Spinal cord (tissue), 10 donors: ENCODE measurements at regions not wholly inside any gene's neighbourhood (a gene's known extent, or its start where the extent isn't known, plus 50 kb on each side); places are given as distances from the start of the nearest gene placed in this dataset. TPM values are rescaled to one million over a fixed set of nuclear protein-coding genes. Genes with fewer than 3 reads are reported as not detected.
"Not testable (repeated sequence)": the region's sequence is repeated elsewhere in the genome, so short reads cannot be mapped to it uniquely, and the experiment has no call there.

Source experiments
- DNase-seq, 6 donors: peaks; one replicate each; pipeline versions ENCODE4 v3.0.0 to v3.0.0-alpha.2; 2013 to 2015; ENCODE audit warnings: low spot score in 6 of 6, low read depth in 4 of 6
- H3K27ac ChIP-seq: one replicate; pipeline ENCODE4 v1.5.1; 2013; ENCODE audit warnings: low read depth, low read length, control low read depth
- H3K27me3 ChIP-seq: one replicate; pipeline ENCODE4 v1.6.1; 2013; ENCODE audit warnings: low read length; ENCODE audit not compliant: control insufficient read depth, insufficient read depth
- H3K36me3 ChIP-seq: one replicate; pipeline ENCODE4 v1.6.1; 2013; ENCODE audit warnings: low read length; ENCODE audit not compliant: control insufficient read depth, insufficient read depth
- H3K4me1 ChIP-seq: one replicate; pipeline ENCODE4 v1.6.1; 2013; ENCODE audit warnings: low read length; ENCODE audit not compliant: control insufficient read depth, insufficient read depth
- H3K4me3 ChIP-seq: one replicate; pipeline ENCODE4 v1.5.1; 2013; ENCODE audit warnings: low read depth, low read length, control low read depth
- H3K9me3 ChIP-seq: one replicate; pipeline ENCODE4 v1.6.1; 2013; ENCODE audit warnings: low read length; ENCODE audit not compliant: control insufficient read depth, insufficient read depth
- WGBS: methylation state at CpG from one replicate; pipeline ENCODE4 v1.1.5; 2013; ENCODE audit warnings: missing lambda C conversion rate; ENCODE audit not compliant: insufficient coverage; 5-methylcytosine and 5-hydroxymethylcytosine counted together
- small RNA-seq: library from RNA; depleted of rRNA; stranded (forward); fragments of <200 nt; gene quantifications from one replicate; pipeline ENCODE3, GENCODE V24; 2014; ENCODE audit warnings: low replicate concordance
- donor health status: healthy.

DNA sequence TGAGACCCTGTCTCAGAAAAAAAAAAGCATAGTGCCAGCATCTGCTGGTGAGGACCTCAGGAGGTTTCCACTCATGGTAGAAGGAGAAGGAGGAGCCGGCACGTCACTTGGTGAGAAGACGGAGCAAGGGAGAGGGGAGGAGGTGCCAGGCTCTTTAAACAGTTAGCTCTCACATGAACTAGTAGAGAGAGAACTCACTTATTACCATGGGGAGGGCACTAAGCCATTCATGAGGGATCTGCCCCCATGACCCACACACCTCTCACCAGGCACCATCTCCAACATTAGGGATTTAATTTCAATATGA lies 62.9 kb upstream of the VKORC1L1 start:
- Histone ChIP-seq H3K27me3 (no peaks in the 10 kb centered on the region), H3K36me3 (no peaks in the 10 kb centered on the region), H3K4me3 (no peak overlapping the region), H3K27ac (no peak overlapping the region), H3K9me3 (no peaks in the 10 kb centered on the region), H3K4me1 (no peaks in the 10 kb centered on the region)
- DNase-seq, result no peak
- 83% methylated on average over 3 of the region's 3 CpGs for WGBS

DNA sequence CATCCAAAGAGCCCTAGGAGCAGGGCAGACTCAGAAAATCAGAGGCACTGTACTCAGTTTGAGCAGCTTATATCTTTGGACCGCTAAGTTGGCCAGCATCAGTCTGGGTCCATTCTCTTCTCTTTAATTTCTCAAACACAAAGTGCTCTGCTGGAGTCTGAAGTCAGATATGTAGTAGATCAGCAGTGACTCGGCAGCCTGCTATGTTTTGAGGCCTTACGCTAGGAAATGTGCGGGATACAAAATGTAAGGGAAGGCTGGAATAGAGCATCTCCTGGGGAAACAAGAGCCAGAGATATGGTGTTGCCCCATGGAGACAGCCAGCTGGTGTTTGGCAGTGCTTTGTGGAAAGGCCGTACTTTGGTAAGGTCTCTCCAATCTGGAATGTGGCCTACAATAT lies 60.6 kb upstream of the VKORC1L1 start:
- no peaks in the 10 kb centered on the region for H3K27me3 ChIP-seq
- no peaks in the 10 kb centered on the region for H3K9me3 ChIP-seq
- H3K4me1 ChIP-seq, result no peaks in the 10 kb centered on the region
- no peak for DNase-seq
- no peaks in the 10 kb centered on the region for H3K36me3 ChIP-seq
- H3K4me3 ChIP-seq, result no peak overlapping the region
- H3K27ac ChIP-seq, result no peak overlapping the region
- 83% methylated on average over 5 of the region's 5 CpGs for WGBS

DNA sequence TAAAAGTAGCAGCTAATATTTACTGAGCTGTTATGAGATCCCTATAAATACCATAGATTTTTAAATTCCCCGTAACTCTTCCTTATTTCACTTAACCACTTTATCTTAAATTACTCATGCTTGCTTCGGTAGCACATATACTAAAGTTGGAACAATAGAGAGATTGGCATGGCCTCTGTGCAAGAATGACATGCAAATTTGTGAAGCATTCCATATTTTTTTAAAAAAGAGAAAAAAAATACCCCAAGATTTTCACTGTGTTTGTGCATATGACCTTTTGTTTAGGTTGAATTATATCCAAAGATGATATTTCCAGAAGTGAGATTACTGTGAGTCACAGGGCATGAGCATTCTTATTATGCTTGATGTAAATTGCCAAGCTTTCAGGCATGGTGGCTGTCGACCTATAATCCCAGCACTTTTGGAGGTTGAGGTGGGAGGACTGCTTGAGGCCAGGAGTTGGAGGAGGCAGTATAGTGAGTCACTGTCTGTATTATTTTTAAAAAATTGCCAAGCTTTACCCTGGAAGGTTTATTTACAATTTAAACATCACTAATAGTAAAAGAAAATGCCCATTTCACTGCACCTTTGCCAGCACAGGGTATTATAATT lies 58.2 kb upstream of the VKORC1L1 start:
- H3K36me3 ChIP-seq, DNase-seq, H3K27ac ChIP-seq, H3K27me3 ChIP-seq, H3K4me1 ChIP-seq, H3K4me3 ChIP-seq, H3K9me3 ChIP-seq: not testable (repeated sequence)
- 77% methylated on average over 1 of the region's 3 CpGs for WGBS

DNA sequence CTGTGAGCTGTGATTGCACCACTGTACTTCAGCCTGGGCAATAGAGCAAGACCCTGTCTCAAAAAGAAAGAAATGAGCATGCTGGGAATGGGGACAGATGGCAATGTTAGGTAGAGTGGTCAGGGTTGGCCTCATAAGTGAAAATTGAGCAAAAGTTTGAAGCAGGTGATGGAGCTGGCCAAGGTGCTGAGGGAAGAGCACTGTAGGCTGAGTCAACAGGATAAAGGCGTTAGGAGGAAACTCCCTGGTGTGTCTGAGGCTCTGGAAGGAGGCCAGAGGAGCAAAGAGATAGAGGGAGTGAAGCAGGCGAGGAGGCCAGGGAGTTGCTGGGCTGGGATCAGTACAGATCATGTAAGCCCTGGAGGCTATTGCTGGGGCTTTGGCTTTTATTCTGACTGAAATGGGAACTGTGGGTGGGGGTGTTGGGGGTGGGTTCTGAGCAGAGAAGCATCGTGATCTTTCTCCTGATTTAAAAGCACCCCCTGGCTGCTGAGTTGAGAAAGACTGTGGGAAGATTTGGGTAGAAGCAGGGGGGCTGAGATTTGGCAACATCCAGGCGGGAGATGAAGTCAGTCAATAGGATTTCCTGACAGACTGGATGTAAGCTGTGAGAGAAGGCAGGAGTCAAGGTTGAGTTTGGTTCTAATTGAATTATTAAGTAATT lies 52.5 kb upstream of the VKORC1L1 start:
- DNase-seq, result no peak
- 49% methylated on average over 4 of the region's 4 CpGs for WGBS
- Histone ChIP-seq H3K4me1 (no peaks in the 10 kb centered on the region), H3K9me3 (no peaks in the 10 kb centered on the region), H3K27ac (no peak overlapping the region), H3K27me3 (no peaks in the 10 kb centered on the region), H3K4me3 (no peak overlapping the region), H3K36me3 (no peaks in the 10 kb centered on the region)

Small RNAs in the stretch of these regions (small RNA-seq; reads per million reads assigned to genes)
- gene AC114501.1, result not detected
- gene RNU6-912P, result not detected
- gene SNORA15B-2, result not detected
- gene SNORA22, result not detected
